T-helper 2 cell treated with Interferon-gamma antibody and Interleukin-4, amounts not matched to agents 5 μg/mL and 100 μg/mL, for 36 hours (primary cell): ENCODE measurements at regions not wholly inside any gene's neighbourhood (a gene's known extent, or its start where the extent isn't known, plus 50 kb on each side); places are given as distances from the start of the nearest gene placed in this dataset.

Experiments used
- DNase-seq: peaks from one replicate; pipeline ENCODE4 v3.0.0; 2021; ENCODE audit warnings: low spot score
- H3K27ac Mint-ChIP-seq: one replicate; pipeline ENCODE4 v1.8.0; 2021; ENCODE audit warnings: mild to moderate bottlenecking, mixed read lengths
- H3K27me3 Mint-ChIP-seq: one replicate; pipeline ENCODE4 v1.8.0; 2021; ENCODE audit warnings: low read depth, mixed read lengths
- H3K36me3 Mint-ChIP-seq: one replicate; pipeline ENCODE4 v1.8.0; 2021; ENCODE audit warnings: low read depth, mixed read lengths
- H3K4me1 Mint-ChIP-seq: one replicate; pipeline ENCODE4 v1.8.0; 2021; ENCODE audit warnings: low read depth, mixed read lengths
- H3K4me3 Mint-ChIP-seq: one replicate; pipeline ENCODE4 v1.8.0; 2022; ENCODE audit warnings: mild to moderate bottlenecking, moderate library complexity, mixed read lengths
- H3K9me3 Mint-ChIP-seq: one replicate; pipeline ENCODE4 v1.8.0; 2021; ENCODE audit warnings: mixed read lengths

DNA sequence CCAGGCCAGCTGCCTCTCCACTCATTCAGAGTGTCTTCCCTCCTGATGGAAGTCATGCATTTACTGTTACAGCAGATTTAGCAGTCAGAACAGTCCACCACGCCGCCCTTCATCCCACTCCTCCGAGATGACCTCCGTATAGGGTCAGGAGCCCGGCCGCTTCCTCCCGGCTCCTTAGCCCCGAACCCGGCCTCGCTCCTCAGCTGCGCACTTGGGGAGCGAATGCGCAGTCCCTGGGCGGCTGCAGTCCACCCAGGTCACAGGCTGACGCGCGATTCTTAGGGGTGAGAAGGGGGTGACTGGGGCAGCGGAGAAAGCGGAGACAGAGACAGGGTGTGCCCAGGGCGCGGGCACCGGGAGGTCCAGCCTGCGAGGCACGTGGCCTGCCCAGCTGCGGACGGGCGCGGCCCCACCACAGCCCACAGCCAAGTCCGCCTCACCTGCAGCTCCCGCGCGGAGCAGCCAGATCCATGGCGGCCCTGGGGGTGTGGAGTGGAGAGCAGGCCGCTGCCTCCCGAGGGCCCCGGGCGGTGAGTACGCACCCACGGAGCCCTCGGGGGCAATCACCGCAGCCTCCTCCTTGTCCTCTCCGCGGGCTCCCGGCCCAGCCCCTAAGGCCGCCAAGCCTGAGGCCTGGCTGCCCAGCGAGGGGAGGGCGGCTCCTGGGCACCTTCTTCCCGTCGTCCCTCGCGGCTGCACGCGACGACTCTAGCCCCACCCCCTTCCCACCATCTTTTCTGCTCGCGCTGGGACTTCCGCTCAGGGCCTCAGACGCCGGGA lies 286.6 kb downstream of the BRD1 start:
- no peaks in the 10 kb centered on the region for H3K36me3 Mint-ChIP-seq
- no peak overlapping the region for H3K27ac Mint-ChIP-seq
- no peaks in the 10 kb centered on the region for H3K9me3 Mint-ChIP-seq
- no peaks in the 10 kb centered on the region for H3K27me3 Mint-ChIP-seq
- no peaks in the 10 kb centered on the region for H3K4me1 Mint-ChIP-seq
- no peak overlapping the region for H3K4me3 Mint-ChIP-seq
- no peak for DNase-seq

GRCh38 chr22:49540084-49540912 lies 287.4 kb downstream of the BRD1 start:
- no peak for DNase-seq
- Mint-ChIP-seq H3K27ac (no peak overlapping the region), H3K4me1 (no peaks in the 10 kb centered on the region), H3K36me3 (no peaks in the 10 kb centered on the region), H3K4me3 (no peak overlapping the region), H3K27me3 (no peaks in the 10 kb centered on the region), H3K9me3 (no peaks in the 10 kb centered on the region)

DNA sequence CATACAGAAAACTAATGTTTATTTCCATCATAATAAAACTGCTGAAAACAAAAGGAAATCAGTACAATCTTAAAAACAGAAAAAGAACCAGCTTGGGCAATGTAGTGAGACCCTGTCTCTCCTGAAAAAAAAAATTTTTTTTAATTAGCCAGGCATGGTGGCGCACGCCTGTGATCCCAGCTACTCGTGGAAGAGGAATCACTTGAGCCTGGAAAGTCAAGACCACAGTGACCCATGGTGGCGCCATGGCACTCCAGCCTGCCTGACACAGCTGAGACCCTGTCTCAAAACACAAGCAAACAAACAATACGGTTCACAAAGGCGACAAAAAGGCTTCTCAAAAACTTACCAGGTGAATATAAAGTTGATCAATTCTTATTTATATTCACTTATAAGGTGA lies 289.7 kb downstream of the BRD1 start:
- H3K36me3 Mint-ChIP-seq: no peaks in the 10 kb centered on the region
- H3K27me3 Mint-ChIP-seq: no peaks in the 10 kb centered on the region
- no peak for DNase-seq
- H3K4me3 Mint-ChIP-seq: no peak overlapping the region
- H3K27ac Mint-ChIP-seq: no peak overlapping the region
- H3K4me1 Mint-ChIP-seq: no peaks in the 10 kb centered on the region
- no peaks in the 10 kb centered on the region for H3K9me3 Mint-ChIP-seq

- no peaks in the 10 kb centered on the region for H3K4me1 Mint-ChIP-seq
These were observed 291.0 kb downstream of the BRD1 start for GRCh38 chr22:49536571-49537131.

GRCh38 chr22:49535527-49536125 lies 292.0 kb downstream of the BRD1 start:
- Mint-ChIP-seq H3K4me3 (no peak overlapping the region), H3K27ac (no peak overlapping the region), H3K4me1 (no peaks in the 10 kb centered on the region), H3K27me3 (no peaks in the 10 kb centered on the region), H3K9me3 (no peaks in the 10 kb centered on the region), H3K36me3 (no peaks in the 10 kb centered on the region)
- DNase-seq: no peak

More at GRCh38 chr22:49536571-49537131, 291.0 kb downstream of the BRD1 start:
- Mint-ChIP-seq H3K36me3 (no peaks in the 10 kb centered on the region), H3K9me3 (no peaks in the 10 kb centered on the region), H3K27ac (no peak overlapping the region), H3K4me3 (no peak overlapping the region), H3K27me3 (no peaks in the 10 kb centered on the region)
- DNase-seq: no peak

GRCh38 chr22:49535126-49535525 lies 292.5 kb downstream of the BRD1 start:
- no peaks in the 10 kb centered on the region for H3K9me3 Mint-ChIP-seq
- H3K27me3 Mint-ChIP-seq: no peaks in the 10 kb centered on the region
- H3K27ac Mint-ChIP-seq: no peak overlapping the region
- DNase-seq: no peak
- no peaks in the 10 kb centered on the region for H3K4me1 Mint-ChIP-seq
- H3K4me3 Mint-ChIP-seq: no peak overlapping the region
- no peaks in the 10 kb centered on the region for H3K36me3 Mint-ChIP-seq

GRCh38 chr22:49534386-49534785 lies 293.3 kb downstream of the BRD1 start:
- DNase-seq: no peak
- no peak overlapping the region for H3K4me3 Mint-ChIP-seq
- H3K9me3 Mint-ChIP-seq: no peaks in the 10 kb centered on the region
- no peak overlapping the region for H3K27ac Mint-ChIP-seq
- H3K36me3 Mint-ChIP-seq: no peaks in the 10 kb centered on the region
- no peaks in the 10 kb centered on the region for H3K27me3 Mint-ChIP-seq
- H3K4me1 Mint-ChIP-seq: no peaks in the 10 kb centered on the region

GRCh38 chr22:49533886-49534285 lies 293.8 kb downstream of the BRD1 start:
- no peaks in the 10 kb centered on the region for H3K9me3 Mint-ChIP-seq
- H3K27me3 Mint-ChIP-seq: no peaks in the 10 kb centered on the region
- DNase-seq: no peak
- H3K27ac Mint-ChIP-seq: no peak overlapping the region
- H3K4me1 Mint-ChIP-seq: no peaks in the 10 kb centered on the region
- no peak overlapping the region for H3K4me3 Mint-ChIP-seq
- H3K36me3 Mint-ChIP-seq: no peaks in the 10 kb centered on the region

DNA sequence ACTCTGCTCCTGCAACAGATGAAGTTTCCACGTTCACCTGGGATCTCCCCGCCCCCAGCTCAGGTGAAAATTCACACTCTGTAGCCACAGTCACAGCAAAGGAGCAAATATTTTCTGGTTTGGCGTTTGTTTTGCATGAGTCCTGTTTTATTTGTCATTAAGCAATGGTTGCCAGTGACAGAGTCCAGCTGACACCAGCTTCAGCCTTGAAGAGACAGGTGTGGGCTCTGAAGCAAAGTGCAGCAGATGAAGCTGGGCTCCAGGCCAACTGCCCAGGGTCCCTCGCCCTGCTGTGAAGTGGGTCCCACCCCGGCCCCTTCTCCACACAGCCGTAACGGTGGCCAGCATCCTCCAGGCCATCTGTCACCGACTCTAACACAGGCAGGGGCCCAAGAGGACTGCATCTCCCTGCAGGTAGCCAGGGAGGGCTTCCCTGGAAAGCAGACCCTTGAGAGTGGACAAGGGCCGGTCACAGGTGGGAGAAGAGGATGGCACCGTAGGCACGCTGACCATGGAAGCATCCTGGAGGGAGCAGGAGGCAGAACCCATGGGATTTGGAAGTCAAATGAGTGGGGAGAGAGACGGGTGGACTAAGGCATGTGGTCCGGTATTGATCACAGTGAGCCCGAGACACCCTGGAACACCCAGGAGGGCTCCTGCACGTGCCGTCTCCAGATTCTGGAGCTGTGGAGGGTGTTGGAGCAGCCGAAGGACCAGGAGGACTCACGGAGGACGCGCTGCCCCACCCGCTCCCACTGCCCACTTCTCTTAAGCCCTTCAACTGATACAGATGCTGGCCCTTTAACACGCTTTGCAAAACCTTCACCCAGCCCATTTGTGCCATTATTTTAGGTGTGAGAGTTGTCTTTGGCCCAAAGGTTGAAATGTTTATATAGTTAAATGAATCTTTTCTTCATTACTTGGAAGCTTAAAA lies 294.5 kb downstream of the BRD1 start:
- H3K9me3 Mint-ChIP-seq: no peaks in the 10 kb centered on the region
- H3K27ac Mint-ChIP-seq: no peak overlapping the region
- H3K27me3 Mint-ChIP-seq: no peaks in the 10 kb centered on the region
- DNase-seq: no peak
- H3K4me3 Mint-ChIP-seq: no peak overlapping the region
- no peaks in the 10 kb centered on the region for H3K36me3 Mint-ChIP-seq
- no peaks in the 10 kb centered on the region for H3K4me1 Mint-ChIP-seq

GRCh38 chr22:49531368-49531791 lies 296.3 kb downstream of the BRD1 start:
- Mint-ChIP-seq H3K4me1 (no peaks in the 10 kb centered on the region), H3K27ac (no peak overlapping the region), H3K4me3 (no peak overlapping the region), H3K36me3 (no peaks in the 10 kb centered on the region), H3K27me3 (no peaks in the 10 kb centered on the region), H3K9me3 (no peaks in the 10 kb centered on the region)
- DNase-seq: no peak

GRCh38 chr22:49530671-49531367 lies 296.9 kb downstream of the BRD1 start:
- H3K27me3 Mint-ChIP-seq: no peaks in the 10 kb centered on the region
- H3K27ac Mint-ChIP-seq: no peak overlapping the region
- DNase-seq: no peak
- no peak overlapping the region for H3K4me3 Mint-ChIP-seq
- H3K36me3 Mint-ChIP-seq: no peaks in the 10 kb centered on the region
- no peaks in the 10 kb centered on the region for H3K9me3 Mint-ChIP-seq
- H3K4me1 Mint-ChIP-seq: no peaks in the 10 kb centered on the region

DNA sequence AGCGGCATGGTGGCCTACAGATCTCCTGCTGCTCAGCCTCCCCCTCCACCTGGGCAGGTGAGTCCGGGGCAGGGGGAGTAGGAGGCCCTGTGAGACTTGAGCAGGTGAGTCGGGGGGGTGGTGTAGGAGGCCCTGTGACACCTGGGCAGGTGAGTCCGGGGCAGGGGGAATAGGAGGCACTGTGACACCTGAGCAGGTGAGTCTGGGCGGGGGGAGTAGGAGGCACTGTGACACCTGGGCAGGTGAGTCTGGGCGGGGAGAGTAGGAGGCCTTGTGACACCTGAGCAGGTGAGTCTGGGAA lies 299.3 kb downstream of the BRD1 start:
- Mint-ChIP-seq H3K27ac (no peak overlapping the region), H3K4me1 (no peaks in the 10 kb centered on the region), H3K4me3 (no peak overlapping the region), H3K27me3 (no peaks in the 10 kb centered on the region), H3K36me3 (no peaks in the 10 kb centered on the region), H3K9me3 (no peaks in the 10 kb centered on the region)
- DNase-seq: no peak
